AG09309 (cell line): ENCODE measurements at regions not wholly inside any gene's neighbourhood (a gene's known extent, or its start where the extent isn't known, plus 50 kb on each side); places are given as distances from the start of the nearest gene placed in this dataset.

Source experiments
- DNase-seq: peaks from one replicate; pipeline ENCODE4 v3.0.0-alpha.2; 2010; ENCODE audit warnings: low read depth
- H3K4me3 ChIP-seq: 2 replicates; pipeline ENCODE4 v1.5.1; 2011; ENCODE audit warnings: mild to moderate bottlenecking, low read depth, low read length, moderate library complexity; ENCODE audit not compliant: control insufficient read depth
- CTCF ChIP-seq: IDR thresholded peaks from 2 replicates; pipeline ENCODE4 v1.5.1; 2011; ENCODE audit warnings: mild to moderate bottlenecking, low read depth, low read length, inconsistent platforms; ENCODE audit not compliant: insufficient read depth, control insufficient read depth; ENCODE audit errors: missing control alignments

GRCh38 chr3:35067750-35068149 is 571.6 kb upstream of the ARPP21 start:
- DNase-seq: no peak
- H3K4me3 ChIP-seq: no peak overlapping the region
- no peak for TF ChIP-seq CTCF

GRCh38 chr3:35070088-35070487 is 569.2 kb upstream of the ARPP21 start:
- no peak for DNase-seq
- no peak overlapping the region for H3K4me3 ChIP-seq
- TF ChIP-seq CTCF: no peak

GRCh38 chr3:35071772-35072171 is 567.6 kb upstream of the ARPP21 start:
- no peak for DNase-seq
- H3K4me3 ChIP-seq: no peak overlapping the region
- no peak for TF ChIP-seq CTCF

- no peak overlapping the region for H3K4me3 ChIP-seq
- no peak for TF ChIP-seq CTCF
- DNase-seq: no peak
These were observed 560.5 kb upstream of the ARPP21 start for GRCh38 chr3:35078780-35079179.

- no peak for TF ChIP-seq CTCF
- no peak for DNase-seq
- H3K4me3 ChIP-seq: no peak overlapping the region
These were observed 559.9 kb upstream of the ARPP21 start for GRCh38 chr3:35079403-35079802.

- TF ChIP-seq CTCF: no peak
- no peak for DNase-seq
- no peak overlapping the region for H3K4me3 ChIP-seq
These were observed 557.4 kb upstream of the ARPP21 start for GRCh38 chr3:35081899-35082298.

- no peak overlapping the region for H3K4me3 ChIP-seq
- DNase-seq: no peak
- no peak for TF ChIP-seq CTCF
These were observed 550.4 kb upstream of the ARPP21 start for GRCh38 chr3:35088943-35089342.
